GM12878 (cell line): ENCODE measurements at regions not wholly inside any gene's neighbourhood (a gene's known extent, or its start where the extent isn't known, plus 50 kb on each side); places are given as distances from the start of the nearest gene placed in this dataset.

ENCODE experiments used
- ATAC-seq: fragments of 200-7000 bp; cut with Tn5 transposase; 3 replicates; pipeline ENCODE4 v1.9.1; 2020; ENCODE audit warnings: mild to moderate bottlenecking, moderate library complexity
- BruUV-seq: library from RNA; stranded (reverse); fragments of 400-500 nt; replicated peaks from 2 replicates; lab custom pipeline; 2021; lab: Mats Ljungman, UMichigan
- CTCF ChIA-PET: fragments of 300-600 bp; sonication (Branson Sonifier 250); formaldehyde crosslinking; extraction: SDS; loops from one replicate; lab custom pipeline; 2021; ENCODE audit warnings: inconsistent platforms; lab: Yijun Ruan, JAX
- POLR2A ChIA-PET: fragments of 350-600 bp; formaldehyde crosslinking; extraction: SDS; loops from one replicate; lab custom pipeline; 2021; ENCODE audit warnings: inconsistent platforms; lab: Charles Lee
- RAD21 ChIA-PET: fragments of 300-600 bp; sonication (Branson Sonifier 250); formaldehyde crosslinking; loops from one replicate; lab custom pipeline; 2023; ENCODE audit warnings: antibody characterized with exemption; ENCODE audit not compliant: unreplicated experiment; lab: Charles Lee
- SMC1A ChIA-PET: fragments of 300-600 bp; sonication (Branson Sonifier 250); formaldehyde crosslinking; loops from one replicate; lab custom pipeline; 2023; ENCODE audit not compliant: unreplicated experiment, uncharacterized antibody; lab: Charles Lee
- DNase-seq: peaks from one replicate; pipeline ENCODE4 v3.0.0-alpha.2; 2011; ENCODE audit warnings: low read depth, low spot score
- FAIRE-seq: peaks from 3 replicates; lab custom pipeline; 2011; peaks lifted over from hg19 to GRCh38; lab: Jason Lieb, UNC
- H2AFZ ChIP-seq: 2 replicates; pipeline ENCODE4 v1.6.0; 2011; ENCODE audit warnings: low read depth, low read length, control low read depth; ENCODE audit not compliant: control insufficient read depth
- H3K27ac ChIP-seq: 2 replicates; pipeline ENCODE4 v1.5.1; 2011; ENCODE audit warnings: control low read depth; ENCODE audit not compliant: control insufficient read depth, insufficient read depth
- H3K27me3 ChIP-seq, 2 experiments: replicated peaks in 1 of 2; 2 replicates each; pipeline versions ENCODE4 v1.6.0 to v1.6.1; 2011; ENCODE audit warnings: low read length in 1 of 2; ENCODE audit not compliant: control insufficient read depth in 2 of 2, insufficient read depth in 2 of 2
- H3K36me3 ChIP-seq, 2 experiments: 2 replicates each; pipeline ENCODE4 v1.5.1; 2011; ENCODE audit warnings: low read length in 1 of 2; ENCODE audit not compliant: control insufficient read depth in 2 of 2, insufficient read depth in 2 of 2
- H3K4me1 ChIP-seq: 2 replicates; pipeline ENCODE4 v1.6.1; 2011; ENCODE audit warnings: mild to moderate bottlenecking, low read length, moderate library complexity, mixed read lengths; ENCODE audit not compliant: control insufficient read depth, insufficient read depth
- H3K4me2 ChIP-seq: 2 replicates; pipeline ENCODE4 v1.6.0; 2011; ENCODE audit warnings: control low read depth; ENCODE audit not compliant: control insufficient read depth, insufficient read depth
- H3K4me3 ChIP-seq: fragments of 200-600 bp; sonication (generic); 2 replicates; pipeline ENCODE4 v1.5.1; 2016
- H3K79me2 ChIP-seq: 2 replicates; pipeline ENCODE4 v1.6.0; 2011; ENCODE audit warnings: low read length; ENCODE audit not compliant: control insufficient read depth, insufficient read depth
- H3K9ac ChIP-seq: 2 replicates; pipeline ENCODE4 v1.8.0; 2011; ENCODE audit warnings: low read length, control low read depth, mixed read lengths; ENCODE audit not compliant: control insufficient read depth, insufficient read depth
- H3K9me3 ChIP-seq: replicated peaks from 3 replicates; pipeline ENCODE4 v1.5.1; 2011; ENCODE audit warnings: mild to moderate bottlenecking, low read length; ENCODE audit not compliant: control insufficient read depth, insufficient read depth
- H4K20me1 ChIP-seq: 2 replicates; pipeline ENCODE4 v1.6.0; 2011; ENCODE audit not compliant: control insufficient read depth, insufficient read depth
- BACH1 ChIP-seq: fragments of 450-650 bp; IDR thresholded peaks from 2 replicates; pipeline ENCODE4 v1.6.1; 2017; ENCODE audit warnings: mild to moderate bottlenecking, borderline replicate concordance
- CBFB ChIP-seq: IDR thresholded peaks from 2 replicates; pipeline ENCODE4 v1.6.1; 2016; ENCODE audit warnings: antibody characterized with exemption, low read depth
- CREB1 ChIP-seq: IDR thresholded peaks from 2 replicates; pipeline ENCODE4 v1.6.1; 2012; ENCODE audit warnings: low read depth, mild to moderate bottlenecking, inconsistent platforms
- CREM ChIP-seq: IDR thresholded peaks from 2 replicates; pipeline ENCODE4 v1.6.1; 2014; ENCODE audit warnings: antibody characterized with exemption, low read depth
- E2F8 ChIP-seq: fragments of 450-650 bp; IDR thresholded peaks from 2 replicates; pipeline ENCODE4 v1.6.1; 2018; ENCODE audit warnings: mild to moderate bottlenecking, low read depth, moderate library complexity; ENCODE audit not compliant: partially characterized antibody
- GABPA ChIP-seq: IDR thresholded peaks from 2 replicates; pipeline ENCODE4 v1.6.1; 2014; ENCODE audit warnings: antibody characterized with exemption, low read depth, mild to moderate bottlenecking, inconsistent platforms
- HCFC1 ChIP-seq: fragments of 150-350 bp; IDR thresholded peaks from 2 replicates; pipeline ENCODE4 v1.6.1; 2014; ENCODE audit warnings: low read length
- IRF5 ChIP-seq: fragments of 450-650 bp; IDR thresholded peaks from 2 replicates; pipeline ENCODE4 v1.6.1; 2017; ENCODE audit warnings: borderline replicate concordance
- MEF2A ChIP-seq: IDR thresholded peaks from 2 replicates; pipeline ENCODE4 v1.6.1; 2011; ENCODE audit warnings: low read depth, mild to moderate bottlenecking, low read length, moderate library complexity; ENCODE audit not compliant: insufficient read depth
- MTA3 ChIP-seq: IDR thresholded peaks from 2 replicates; pipeline ENCODE4 v1.6.1; 2012; ENCODE audit warnings: low read length, inconsistent platforms, borderline replicate concordance
- MXI1 ChIP-seq: fragments of 150-350 bp; IDR thresholded peaks from 2 replicates; pipeline ENCODE4 v1.6.1; 2011; ENCODE audit warnings: low read depth, mild to moderate bottlenecking, inconsistent platforms, low read length, improper control_type of control experiment
- SREBF1 ChIP-seq: IDR thresholded peaks from 2 replicates; pipeline ENCODE4 v1.6.1; 2012; ENCODE audit warnings: mild to moderate bottlenecking, low read length
- STAT3 ChIP-seq: IDR thresholded peaks from 2 replicates; pipeline ENCODE4 v1.6.1; 2011; ENCODE audit warnings: low read depth, low read length, improper control_type of control experiment
- TBL1XR1 ChIP-seq: IDR thresholded peaks from 2 replicates; pipeline ENCODE4 v1.6.1; 2012; ENCODE audit warnings: low read depth, low read length, improper control_type of control experiment
- WRNIP1 ChIP-seq: IDR thresholded peaks from 2 replicates; pipeline ENCODE4 v1.6.1; 2011; ENCODE audit warnings: low read depth, low read length, improper control_type of control experiment, borderline replicate concordance
- in situ Hi-C: fragments of 300-500 bp; cut with MboI; formaldehyde crosslinking; loops from 9 replicates; pipeline ENCODE4 v1.14.3; 2018; ENCODE audit warnings: mixed read lengths
- intact Hi-C: fragments of 100-400 bp; cut with micrococcal nuclease; formaldehyde crosslinking; loops from one replicate; pipeline ENCODE4 v1.14.2; 2022; ENCODE audit not compliant: unreplicated experiment

DNA sequence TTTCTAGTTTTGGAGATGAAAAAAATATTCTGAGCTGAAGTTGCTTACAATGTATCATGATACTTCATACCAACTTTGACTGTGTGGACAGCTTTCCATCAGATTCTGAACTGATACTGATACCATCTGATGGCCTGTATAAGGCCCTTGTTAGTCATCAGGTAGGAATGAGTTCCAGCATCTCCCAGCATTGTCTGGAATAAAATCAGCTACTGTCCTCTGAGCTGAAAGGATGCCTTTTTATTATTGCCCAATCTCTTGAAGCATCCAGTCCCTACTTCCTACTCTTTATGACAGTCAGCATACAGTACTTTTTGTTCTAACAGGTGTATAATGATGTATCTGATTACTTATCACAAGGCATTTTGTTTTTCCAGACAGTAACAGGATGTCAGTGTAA lies 70.6 kb upstream of the EYA4 start:
- ChIA-PET POLR2A (no interaction called here), CTCF (no interaction called here), RAD21 (no interaction called here)
- intact Hi-C loops (no loop called here), in situ Hi-C loops (no loop called here)
- no peak overlapping the region for H2AFZ ChIP-seq
- ATAC-seq = no peak
- H4K20me1 ChIP-seq = no peaks in the 10 kb centered on the region
- no peak overlapping the region for H3K27ac ChIP-seq
- no peak overlapping the region for H3K4me2 ChIP-seq
- no peaks in the 10 kb centered on the region for H3K27me3 ChIP-seq
- no peak overlapping the region for H3K4me3 ChIP-seq
- no peak overlapping the region for H3K9ac ChIP-seq
- H3K4me1 ChIP-seq = no peaks in the 10 kb centered on the region
- no peaks in the 10 kb centered on the region for H3K79me2 ChIP-seq
- BruUV-seq = no TSS peak
- TF ChIP-seq BACH1 (no peak), E2F8 (no peak), MXI1 (no peak), CREB1 (no peak), CBFB (no peak), CREM (no peak), IRF5 (no peak), GABPA (no peak), MEF2A (no peak), SREBF1 (no peak), WRNIP1 (no peak), STAT3 (no peak), HCFC1 (no peak), TBL1XR1 (no peak), MTA3 (no peak)
- TF ChIP-seq, all 136 proteins: peak for 0
- DNase-seq (no peak), FAIRE-seq (no peak)
- no peaks in the 10 kb centered on the region for H3K36me3 ChIP-seq
- SMC1A ChIA-PET = interaction anchor here (0.5 to 1.3 kb wide), 2 partner anchors 15 to 19 kb away, joined by 3 read pairs; no protein-coding TSS in a partner anchor
- H3K9me3 ChIP-seq = no peaks in the 10 kb centered on the region; the same call in 2 of the 3 replicates
